ENCODE measurements at regions not wholly inside any gene's neighbourhood (a gene's known extent, or its start where the extent isn't known, plus 50 kb on each side); places are given as distances from the start of the nearest gene placed in this dataset.

GRCh38 chr9:129423216-129423615, 197.7 kb downstream of the C9orf50 start:
- no peaks in the 10 kb centered on the region for H3K79me2 ChIP-seq (ENCODE audit: insufficient read depth)
- peak overlapping the region in 1 of 2 experiments; percentile 26; a peak in 1 of 4 replicates for H3K27ac ChIP-seq (ENCODE audit: low read depth in 2 of 2, low read length in 1 of 2)
- H3K27me3 ChIP-seq (ENCODE audit: insufficient read depth): no peaks in the 10 kb centered on the region
- no peaks in the 10 kb centered on the region for H3K9me2 ChIP-seq
- no peak overlapping the region for H3K4me3 ChIP-seq (ENCODE audit: low read depth in 2 of 2, low read length in 1 of 2)
- no peaks in the 10 kb centered on the region for H3K36me3 ChIP-seq (replicated peaks in 1 of 2; ENCODE audit: control insufficient read depth in 1 of 2, insufficient read depth in 2 of 2, low read length in 1 of 2)
- ChIA-PET POLR2A (interaction anchor here (0.9 to 1.4 kb wide), 2 partner anchors 36 to 245 kb away, joined by 4 to 6 read pairs; partner anchors contain the start of gene IER5L), CTCF (interaction anchor here (0.7 to 1.2 kb wide), 4 partner anchors 13 to 284 kb away, joined by 3 to 4 read pairs (median 3); no protein-coding TSS in a partner anchor)
- H3K9me3 ChIP-seq: no peaks in the 10 kb centered on the region
- no peak overlapping the region for H3K4me2 ChIP-seq
- WGBS (ENCODE audit: low lambda C conversion rate): 100% methylated on average over 3 of the region's 6 CpGs
- H3K9ac ChIP-seq: no peak overlapping the region
- no peak overlapping the region for H2AFZ ChIP-seq (ENCODE audit: low read depth)
- peaks cover 3 to 33% of the 10 kb centered on the region in 2 experiments; a peak in 1 of 4 replicates for H3K4me1 ChIP-seq (ENCODE audit: control insufficient read depth in 1 of 2, insufficient read depth in 2 of 2, low read depth in 1 of 2, low read length in 1 of 2)
- no peak for TF ChIP-seq GATA2 (CRISPR knock-in tag; IDR thresholded peaks at IDR 0.05)
- H4K20me1 ChIP-seq (ENCODE audit: insufficient read depth): no peaks in the 10 kb centered on the region
- no peaks in the 10 kb centered on the region for H3F3A ChIP-seq (replicated peaks; ENCODE audit: insufficient read depth)
- DNase-seq: no peak

GRCh38 chr9:129422843-129423192, 198.1 kb downstream of the C9orf50 start:
- H3K9me2 ChIP-seq: no peaks in the 10 kb centered on the region
- peaks cover 3 to 29% of the 10 kb centered on the region in 2 experiments; a peak in 1 of 4 replicates for H3K4me1 ChIP-seq (ENCODE audit: control insufficient read depth in 1 of 2, insufficient read depth in 2 of 2, low read depth in 1 of 2, low read length in 1 of 2)
- H4K20me1 ChIP-seq (ENCODE audit: insufficient read depth): no peaks in the 10 kb centered on the region
- no peaks in the 10 kb centered on the region for H3K79me2 ChIP-seq (ENCODE audit: insufficient read depth)
- H3K9ac ChIP-seq: no peak overlapping the region
- ChIA-PET CTCF (interaction anchor here (0.7 to 1.2 kb wide), 4 partner anchors 13 to 284 kb away, joined by 3 to 4 read pairs (median 3); no protein-coding TSS in a partner anchor), POLR2A (interaction anchor here (0.9 to 1.4 kb wide), 2 partner anchors 37 to 245 kb away, joined by 4 to 6 read pairs; partner anchors contain the start of gene IER5L)
- H3K4me3 ChIP-seq (ENCODE audit: low read depth in 2 of 2, low read length in 1 of 2): no peak overlapping the region
- no peaks in the 10 kb centered on the region for H3K27me3 ChIP-seq (ENCODE audit: insufficient read depth)
- peak overlapping the region in 1 of 2 experiments; percentile 26; a peak in 2 of 4 replicates for H3K27ac ChIP-seq (ENCODE audit: low read depth in 2 of 2, low read length in 1 of 2)
- H2AFZ ChIP-seq (ENCODE audit: low read depth): peak overlapping the region; percentile 63; the same call in 1 of the 2 replicates
- no peak overlapping the region for H3K4me2 ChIP-seq
- no peaks in the 10 kb centered on the region for H3K9me3 ChIP-seq
- H3F3A ChIP-seq (replicated peaks; ENCODE audit: insufficient read depth): no peaks in the 10 kb centered on the region
- TF ChIP-seq GATA2 (CRISPR knock-in tag; IDR thresholded peaks at IDR 0.05) (no peak), NRF1 (IDR thresholded peaks at IDR 0.05; ENCODE audit: low read depth, low read length) (no peak), RAD21 (IDR thresholded peaks at IDR 0.05; ENCODE audit: low read length) (no peak), GABPA (IDR thresholded peaks at IDR 0.05; ENCODE audit: low read depth) (no peak), JUND (IDR thresholded peaks at IDR 0.05) (no peak), MXI1 (IDR thresholded peaks at IDR 0.05; ENCODE audit: low read depth, low read length) (no peak), RCOR1 (IDR thresholded peaks at IDR 0.05; ENCODE audit: low read length) (no peak), MAX (IDR thresholded peaks at IDR 0.05; ENCODE audit: low read depth) (no peak)
- no peaks in the 10 kb centered on the region for H3K36me3 ChIP-seq (replicated peaks in 1 of 2; ENCODE audit: control insufficient read depth in 1 of 2, insufficient read depth in 2 of 2, low read length in 1 of 2)
- no peak for DNase-seq
- 77% methylated on average over 7 of the region's 12 CpGs for WGBS (ENCODE audit: low lambda C conversion rate)

- H3K27ac ChIP-seq (ENCODE audit: low read depth in 2 of 2, low read length in 1 of 2): peak overlapping the region in 1 of 2 experiments; percentile 26; a peak in 2 of 4 replicates
- no peak overlapping the region for H3K4me2 ChIP-seq
- H3F3A ChIP-seq (replicated peaks; ENCODE audit: insufficient read depth): no peaks in the 10 kb centered on the region
- H3K9me2 ChIP-seq: no peaks in the 10 kb centered on the region
- peaks cover 3 to 28% of the 10 kb centered on the region in 2 experiments; a peak in 1 of 4 replicates for H3K4me1 ChIP-seq (ENCODE audit: control insufficient read depth in 1 of 2, insufficient read depth in 2 of 2, low read depth in 1 of 2, low read length in 1 of 2)
- peak overlapping the region; percentile 63; the same call in 1 of the 2 replicates for H2AFZ ChIP-seq (ENCODE audit: low read depth)
- ChIA-PET POLR2A (interaction anchor here (0.9 to 1.4 kb wide), 2 partner anchors 37 to 244 kb away, joined by 4 to 6 read pairs; partner anchors contain the start of gene IER5L), CTCF (interaction anchor here (0.7 to 1.2 kb wide), 4 partner anchors 14 to 283 kb away, joined by 3 to 4 read pairs (median 3); no protein-coding TSS in a partner anchor)
- no peak overlapping the region for H3K4me3 ChIP-seq (ENCODE audit: low read depth in 2 of 2, low read length in 1 of 2)
- H3K9me3 ChIP-seq: no peaks in the 10 kb centered on the region
- no peak overlapping the region for H3K9ac ChIP-seq
- H3K36me3 ChIP-seq (replicated peaks in 1 of 2; ENCODE audit: control insufficient read depth in 1 of 2, insufficient read depth in 2 of 2, low read length in 1 of 2): no peaks in the 10 kb centered on the region
- no peak for DNase-seq
- TF ChIP-seq NRF1 (IDR thresholded peaks at IDR 0.05; ENCODE audit: low read depth, low read length) (no peak), TCF12 (IDR thresholded peaks at IDR 0.05) (no peak), SMC3 (IDR thresholded peaks at IDR 0.05; ENCODE audit: low read depth, low read length) (no peak)
- H4K20me1 ChIP-seq (ENCODE audit: insufficient read depth): no peaks in the 10 kb centered on the region
- 93% methylated on average over 10 of the region's 11 CpGs for WGBS (ENCODE audit: low lambda C conversion rate)
- H3K79me2 ChIP-seq (ENCODE audit: insufficient read depth): no peaks in the 10 kb centered on the region
- H3K27me3 ChIP-seq (ENCODE audit: insufficient read depth): no peaks in the 10 kb centered on the region
Observed at GRCh38 chr9:129422032-129422842, 198.7 kb downstream of the C9orf50 start.
